ENCODE measurements at regions not wholly inside any gene's neighbourhood (a gene's known extent, or its start where the extent isn't known, plus 50 kb on each side); places are given as distances from the start of the nearest gene placed in this dataset.

DNA sequence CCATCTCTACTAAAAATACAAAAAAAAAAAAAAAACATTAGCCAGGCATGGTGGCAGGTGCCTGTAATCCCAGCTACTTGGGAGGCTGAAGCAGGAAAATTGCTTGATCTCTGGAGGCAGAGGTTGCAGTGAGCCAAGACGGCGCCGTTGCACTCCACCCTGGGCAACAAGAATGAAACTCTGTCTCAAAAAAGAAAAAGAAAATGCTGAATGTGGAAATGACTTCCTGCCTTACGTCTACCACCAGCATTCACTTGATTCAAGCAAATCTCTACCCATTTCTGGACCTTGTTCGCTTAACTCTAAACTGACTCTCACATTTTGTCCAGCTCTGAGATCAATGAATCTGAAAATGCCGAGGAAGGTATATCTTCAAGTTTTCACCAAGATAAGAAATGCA is 825.3 kb downstream of the TRIB2 start:
- no peak for DNase-seq

DNA sequence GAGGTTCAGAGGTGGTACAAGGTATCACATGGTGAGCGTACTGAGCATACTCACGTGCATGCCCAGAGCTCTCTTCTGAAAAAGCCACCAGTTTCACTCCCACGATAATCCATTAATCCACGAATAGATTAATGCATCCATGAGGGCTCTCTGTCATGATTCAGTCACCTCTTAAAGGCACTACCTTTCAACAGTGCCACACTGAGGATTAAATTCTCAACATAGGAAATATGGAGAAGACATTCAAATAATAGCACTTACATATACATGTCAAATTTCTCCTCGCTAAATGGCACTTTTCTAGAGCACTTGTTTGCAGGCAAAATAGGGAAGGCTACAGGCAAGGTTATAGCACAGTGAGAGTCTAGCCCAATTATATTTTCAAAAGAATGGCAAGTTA is 825.9 kb downstream of the TRIB2 start:
- no peak for DNase-seq

DNA sequence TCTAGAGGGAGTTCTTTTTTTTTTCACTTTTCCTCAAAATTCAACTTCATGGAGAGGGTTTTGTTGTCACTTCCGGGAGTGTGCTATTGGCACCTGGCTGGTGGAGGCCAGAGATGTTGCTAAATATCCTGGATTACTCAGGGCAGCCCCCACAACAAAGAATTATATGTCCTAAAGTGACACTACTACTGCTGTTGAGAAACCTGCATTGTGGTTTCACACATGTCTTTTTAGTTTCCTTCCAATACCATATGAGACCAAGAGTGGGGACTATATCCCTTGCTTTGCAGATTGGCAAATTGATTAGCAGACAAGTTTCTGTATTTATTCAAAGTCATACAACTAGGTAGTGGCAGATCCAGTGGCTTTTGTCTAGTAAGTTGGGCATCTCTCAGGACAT is 826.8 kb downstream of the TRIB2 start:
- no peak for DNase-seq

DNA sequence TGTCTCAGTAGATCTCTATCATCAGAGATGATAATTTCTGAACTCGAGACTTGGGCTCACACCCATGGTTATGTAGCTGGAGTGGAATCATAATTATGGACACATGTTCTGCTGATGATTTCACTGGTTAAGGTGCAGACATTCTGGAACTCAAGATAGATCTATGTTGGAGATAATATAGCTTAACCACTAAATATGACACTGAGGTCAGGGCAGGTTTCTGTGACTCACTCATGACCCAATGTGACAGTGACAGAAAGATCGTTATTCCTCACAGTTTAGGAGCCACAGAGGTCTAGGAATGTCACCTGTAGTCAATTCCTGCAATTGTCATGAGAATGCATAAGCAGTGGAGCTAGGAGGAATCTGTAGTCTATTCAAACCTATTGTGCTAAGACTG is 828.6 kb downstream of the TRIB2 start:
- no peak for DNase-seq

DNA sequence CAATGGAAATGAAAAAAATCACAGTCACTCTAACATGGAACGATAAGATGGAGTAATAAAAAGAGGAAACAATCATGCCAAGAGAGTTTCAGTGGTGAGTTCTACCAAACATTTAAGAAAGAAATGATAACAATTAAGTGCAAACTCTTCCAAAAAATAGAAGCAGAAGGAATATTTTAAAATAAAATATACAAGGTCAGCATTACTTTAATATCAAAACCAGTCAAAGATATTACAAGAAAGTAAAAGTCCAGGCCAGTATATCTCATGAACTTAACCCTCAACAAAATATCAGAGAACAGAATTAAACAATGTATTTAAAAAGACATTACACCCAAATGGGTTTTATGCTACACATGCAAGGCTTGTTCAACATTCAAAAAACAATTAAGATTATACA is 829.4 kb downstream of the TRIB2 start:
- DNase-seq = no peak

DNA sequence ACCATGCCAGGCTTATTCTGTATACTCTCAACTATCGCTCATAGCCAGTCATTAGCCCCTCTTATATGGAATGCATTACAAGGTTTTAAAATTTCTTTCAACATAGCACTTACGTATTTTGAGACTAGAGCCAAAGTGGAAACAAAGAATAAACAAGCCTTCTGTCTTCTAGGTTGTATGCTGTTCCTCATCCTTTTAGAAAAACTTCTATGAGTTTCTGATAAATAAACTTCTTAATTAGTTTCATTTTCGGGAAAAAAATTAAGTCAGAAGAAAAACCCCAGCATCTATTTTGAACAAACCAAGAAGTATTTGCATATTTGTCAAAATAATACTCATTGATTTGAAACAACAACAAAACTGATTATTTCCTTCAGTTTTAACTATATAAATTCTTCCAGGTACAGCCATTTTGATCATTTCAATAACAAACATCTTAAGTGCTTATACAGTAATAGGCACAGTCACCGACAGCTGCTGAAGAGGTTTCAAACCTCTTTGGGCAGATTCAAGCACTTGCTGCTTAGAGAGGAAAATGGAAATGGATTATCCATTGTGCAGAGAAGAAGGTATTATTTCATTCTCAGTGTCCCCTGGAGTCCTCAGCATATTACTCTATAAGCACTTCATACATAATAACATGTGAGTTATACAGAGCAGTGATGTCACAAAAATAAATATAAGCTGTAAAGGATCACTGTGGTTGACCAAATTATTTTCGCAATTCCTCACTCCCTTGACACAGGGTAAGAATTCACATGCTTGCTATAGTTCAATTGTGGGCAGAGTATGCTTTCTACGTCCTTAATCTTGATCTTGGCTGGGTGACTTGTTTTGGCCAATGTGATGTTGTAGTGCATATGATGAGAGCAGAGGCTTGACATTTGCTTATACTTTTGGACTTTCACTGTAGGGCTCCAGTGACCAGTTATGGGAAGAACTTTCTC is 833.8 kb downstream of the TRIB2 start:
- no peak for DNase-seq

DNA sequence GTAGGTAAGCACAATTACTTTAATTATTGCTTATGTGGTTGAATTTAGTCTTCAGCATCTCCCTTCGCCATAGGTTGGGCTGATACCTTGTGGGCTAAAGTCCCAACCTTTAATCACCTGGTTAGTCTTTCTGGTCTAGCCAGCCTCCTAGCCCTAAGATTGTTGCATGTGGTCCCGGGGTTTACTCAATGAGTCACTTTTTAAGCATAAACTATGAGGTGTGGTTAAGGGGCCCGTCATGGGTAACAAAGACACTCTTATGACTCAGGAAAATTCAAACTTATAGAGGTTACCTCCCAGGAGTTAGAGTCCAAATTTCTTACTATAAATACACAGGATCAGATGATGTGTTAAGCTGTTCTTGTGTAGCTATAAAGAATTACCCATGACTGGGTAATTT is 841.6 kb downstream of the TRIB2 start:
- no peak for DNase-seq

DNA sequence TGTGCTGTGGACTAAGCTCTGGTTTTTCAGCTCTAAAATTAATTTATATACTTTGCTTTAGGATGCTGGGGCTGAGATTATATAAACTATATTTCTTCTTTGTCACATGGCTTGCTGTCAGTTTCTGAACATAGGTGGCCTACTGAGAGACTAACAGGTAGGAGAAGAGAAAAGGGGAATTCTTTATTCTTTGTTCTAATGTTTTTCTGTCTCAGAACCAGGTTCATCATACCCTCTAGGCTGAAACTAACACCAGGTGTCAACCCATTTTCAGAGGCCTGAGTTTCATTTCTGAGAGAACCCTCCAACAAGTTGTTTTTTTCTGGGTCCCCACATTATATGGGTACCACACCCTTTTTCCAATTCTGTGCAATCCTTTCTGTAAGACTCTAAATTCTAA is 843.6 kb downstream of the TRIB2 start:
- no peak for DNase-seq

DNA sequence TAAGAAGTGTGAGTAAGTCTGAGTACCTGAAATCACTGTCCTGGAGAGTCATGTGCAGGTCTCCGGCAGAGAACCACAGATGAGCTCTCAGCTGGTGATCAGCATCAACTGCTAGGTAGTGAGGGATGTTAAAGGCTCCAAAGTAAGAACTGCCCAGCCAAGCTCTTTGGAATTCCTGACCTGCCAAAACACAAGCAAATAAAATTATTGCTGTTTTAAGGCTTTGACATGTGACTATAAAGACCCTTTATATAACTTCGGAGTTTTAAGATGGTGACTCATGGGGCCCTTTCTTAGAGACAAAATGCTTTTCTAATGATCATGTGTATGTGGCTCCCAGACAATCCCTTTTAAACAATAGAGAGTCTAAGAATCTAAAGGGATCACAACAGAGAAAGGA is 855.7 kb downstream of the TRIB2 start:
- no peak for DNase-seq

DNA sequence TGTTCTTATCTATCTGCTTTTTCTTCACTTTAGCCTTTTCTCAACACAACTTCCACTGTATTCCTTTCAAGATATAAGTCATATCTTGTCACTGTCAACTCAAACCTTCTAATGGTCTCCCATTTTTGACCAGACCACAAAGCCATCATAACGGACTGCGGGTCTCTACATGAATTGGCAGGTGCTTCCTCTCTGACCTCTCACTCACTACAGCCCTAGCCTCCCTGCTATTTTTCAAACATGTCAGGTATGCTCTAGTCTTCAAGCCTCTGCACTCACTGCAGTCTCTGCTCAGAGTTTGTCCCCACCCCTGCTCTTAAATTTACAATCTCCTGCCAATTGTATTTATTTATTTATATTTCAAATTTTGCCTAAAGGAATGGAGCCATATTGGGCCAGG is 858.1 kb downstream of the TRIB2 start:
- no peak for DNase-seq

DNA sequence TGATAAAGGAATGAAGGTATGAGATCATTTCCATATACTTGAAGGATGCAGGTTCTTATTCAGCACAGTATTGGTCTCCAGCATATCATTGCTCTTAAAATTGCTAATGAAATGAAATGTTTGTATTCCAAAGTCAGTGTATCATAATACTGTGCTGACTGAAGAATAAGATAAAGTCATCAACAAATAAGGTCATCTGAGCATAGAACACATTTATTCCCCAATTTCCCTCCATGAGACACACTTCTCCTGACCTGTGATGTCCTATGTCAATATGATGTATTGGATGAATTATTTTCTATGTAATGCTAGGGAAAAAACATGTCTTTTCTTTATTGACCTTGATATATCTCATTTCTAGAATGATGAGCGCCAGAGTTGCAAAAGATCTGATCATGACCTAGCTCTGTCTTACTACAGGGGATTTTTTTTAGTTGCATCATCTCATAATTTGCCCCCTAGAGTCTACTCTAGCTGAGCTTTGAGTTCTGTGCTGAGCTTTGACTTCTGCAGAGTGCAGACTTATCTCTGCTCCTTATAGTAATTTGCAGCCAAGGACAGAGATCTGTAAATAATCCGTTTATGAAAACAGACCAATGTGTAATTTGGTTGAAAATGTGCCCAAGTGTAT is 859.8 kb downstream of the TRIB2 start:
- DNase-seq = no peak

DNA sequence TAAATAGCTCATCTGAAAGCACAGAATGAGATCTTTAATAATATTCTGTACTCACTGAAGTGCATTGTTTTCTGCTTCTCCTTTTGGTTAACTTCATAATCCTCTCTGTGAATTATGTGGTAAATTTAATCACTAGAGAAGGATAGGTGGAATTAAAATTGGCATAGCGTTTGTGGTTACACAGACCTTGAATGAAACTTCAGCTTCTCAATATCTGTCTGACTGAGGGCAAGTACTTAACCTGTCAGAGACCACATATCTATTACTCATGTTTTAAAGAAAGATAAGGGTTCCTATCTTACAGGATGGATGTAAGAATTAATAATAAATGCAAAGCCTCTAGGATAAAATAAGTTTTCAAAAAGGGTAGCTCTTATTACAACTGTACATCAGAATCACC is 861.8 kb downstream of the TRIB2 start:
- DNase-seq = no peak

DNA sequence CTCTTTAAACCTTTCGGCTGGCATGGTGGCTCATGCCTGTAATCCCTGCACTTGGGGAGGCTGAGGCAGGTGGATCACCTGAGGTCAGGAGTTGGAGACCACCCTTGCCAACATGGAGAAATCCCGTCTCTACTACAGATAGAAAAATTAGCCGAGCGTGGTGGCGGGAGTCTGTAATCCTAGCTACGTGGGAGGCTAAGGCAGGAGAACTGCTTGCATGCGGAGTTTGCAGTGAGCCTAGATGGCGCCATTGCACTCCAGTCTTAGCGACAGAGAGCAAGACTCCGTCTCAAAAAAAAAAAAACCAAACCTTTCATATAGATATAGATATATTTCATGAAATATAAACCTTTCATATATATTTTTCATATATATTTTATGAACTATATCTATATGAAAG is 864.7 kb downstream of the TRIB2 start:
- DNase-seq = no peak

DNA sequence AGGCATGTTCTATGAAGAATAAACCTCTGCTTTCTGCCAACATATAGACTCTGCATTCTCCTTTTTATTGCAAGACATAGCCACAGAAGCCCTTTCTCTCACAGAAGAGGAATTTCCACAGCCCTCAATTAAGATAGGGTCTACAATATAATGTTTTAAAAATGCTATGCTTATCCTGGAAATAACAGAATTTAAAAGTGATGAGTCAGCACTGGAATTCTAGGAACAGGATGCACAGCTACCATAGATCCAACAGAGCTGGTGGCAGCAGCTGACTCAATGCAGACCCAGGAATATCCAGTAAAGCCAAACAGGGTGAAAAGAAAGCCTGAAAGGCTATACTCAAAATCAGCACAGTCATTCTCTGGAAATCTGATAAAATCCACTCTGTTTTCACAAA is 866.9 kb downstream of the TRIB2 start:
- no peak for DNase-seq

DNA sequence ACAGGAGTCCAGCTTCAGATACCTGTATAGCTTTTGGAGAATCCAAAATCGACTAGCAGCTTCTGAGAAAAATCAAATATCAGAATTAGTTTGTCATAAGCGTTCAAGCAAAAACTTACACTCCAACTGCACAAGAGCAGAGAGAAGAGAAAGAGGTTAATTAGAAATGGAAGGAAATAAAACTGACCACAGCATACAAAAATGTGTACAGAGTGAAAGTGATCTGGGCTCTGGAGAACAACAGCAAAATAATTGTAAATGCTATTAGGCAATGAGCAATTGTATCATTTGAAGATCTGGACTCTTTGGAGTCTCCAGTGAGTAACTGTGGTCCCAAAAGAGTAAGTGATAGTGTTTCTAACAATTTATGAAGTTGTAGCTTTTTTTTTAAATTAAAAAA is 867.3 kb downstream of the TRIB2 start:
- DNase-seq = no peak

DNA sequence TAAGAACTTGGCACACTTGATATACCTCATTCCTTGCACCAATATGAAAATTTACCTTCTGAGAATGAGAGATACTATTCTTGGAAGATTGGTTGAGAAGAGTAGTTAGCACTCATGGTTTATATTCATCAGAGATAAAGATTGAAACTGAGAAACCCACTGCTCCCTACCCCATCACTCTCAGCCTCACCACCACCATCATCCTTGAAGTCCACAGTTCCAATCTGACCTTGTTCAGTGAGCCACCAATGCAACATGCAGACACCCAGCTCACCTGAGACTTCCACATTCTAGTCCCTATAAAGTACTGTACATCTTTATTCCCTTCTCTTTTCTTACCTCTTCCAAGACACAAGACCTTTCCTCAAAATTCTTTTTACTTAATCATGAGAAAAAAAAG is 869.0 kb downstream of the TRIB2 start:
- no peak for DNase-seq

DNA sequence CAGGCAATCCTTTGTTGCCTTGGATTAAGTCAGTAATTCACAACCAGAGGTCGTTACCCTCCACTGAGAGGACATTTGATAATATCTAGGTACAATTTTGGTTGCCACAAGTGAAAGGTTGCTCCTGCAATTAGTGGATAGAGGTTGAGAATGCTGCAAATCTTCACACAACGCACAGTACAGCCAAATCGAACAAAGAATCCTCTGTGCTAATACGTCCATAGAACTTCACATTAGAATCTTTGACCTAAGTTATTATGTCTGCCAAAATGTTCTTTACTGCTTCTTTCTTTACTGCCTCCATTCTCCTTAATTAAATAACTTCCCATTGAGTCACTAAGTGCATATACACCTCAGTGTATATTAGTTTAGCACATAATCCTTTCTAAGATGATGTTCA is 879.5 kb downstream of the TRIB2 start:
- no peak for DNase-seq

DNA sequence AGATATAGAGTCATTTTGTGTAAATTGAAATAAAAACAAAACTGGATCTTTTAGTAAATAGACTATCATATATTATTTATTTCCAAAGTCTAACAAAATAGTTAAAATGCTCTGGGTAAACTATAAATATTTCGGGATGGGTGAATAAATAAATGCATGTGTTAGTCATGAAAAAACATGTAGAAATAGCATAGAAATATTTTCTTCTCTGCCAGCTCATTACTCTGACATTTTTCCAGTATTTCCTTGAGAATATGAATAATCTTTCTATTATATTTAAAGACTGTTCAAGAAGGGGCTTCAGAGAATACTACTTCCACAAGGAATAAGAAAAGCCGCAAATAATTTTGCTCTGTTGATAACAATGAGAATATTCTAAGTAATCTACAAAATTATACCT is 880.4 kb downstream of the TRIB2 start:
- DNase-seq = no peak

DNA sequence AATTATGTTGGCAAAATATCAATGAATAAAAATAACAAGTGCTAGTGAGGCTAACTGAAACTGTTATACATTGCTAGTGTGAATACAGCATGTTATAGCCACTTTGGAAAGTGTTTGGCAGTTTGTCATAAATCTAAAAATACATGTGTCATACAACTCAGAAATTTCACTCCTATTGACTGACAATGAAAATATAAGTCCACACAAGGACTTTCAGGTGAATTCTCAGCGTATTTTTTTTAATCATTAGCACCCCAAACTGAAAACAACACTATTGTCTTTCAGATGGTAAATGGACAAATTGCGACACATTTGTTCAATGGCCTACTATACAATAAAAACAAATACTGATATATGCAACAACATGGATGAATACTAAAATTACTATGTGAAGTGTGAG is 884.8 kb downstream of the TRIB2 start:
- no peak for DNase-seq

DNA sequence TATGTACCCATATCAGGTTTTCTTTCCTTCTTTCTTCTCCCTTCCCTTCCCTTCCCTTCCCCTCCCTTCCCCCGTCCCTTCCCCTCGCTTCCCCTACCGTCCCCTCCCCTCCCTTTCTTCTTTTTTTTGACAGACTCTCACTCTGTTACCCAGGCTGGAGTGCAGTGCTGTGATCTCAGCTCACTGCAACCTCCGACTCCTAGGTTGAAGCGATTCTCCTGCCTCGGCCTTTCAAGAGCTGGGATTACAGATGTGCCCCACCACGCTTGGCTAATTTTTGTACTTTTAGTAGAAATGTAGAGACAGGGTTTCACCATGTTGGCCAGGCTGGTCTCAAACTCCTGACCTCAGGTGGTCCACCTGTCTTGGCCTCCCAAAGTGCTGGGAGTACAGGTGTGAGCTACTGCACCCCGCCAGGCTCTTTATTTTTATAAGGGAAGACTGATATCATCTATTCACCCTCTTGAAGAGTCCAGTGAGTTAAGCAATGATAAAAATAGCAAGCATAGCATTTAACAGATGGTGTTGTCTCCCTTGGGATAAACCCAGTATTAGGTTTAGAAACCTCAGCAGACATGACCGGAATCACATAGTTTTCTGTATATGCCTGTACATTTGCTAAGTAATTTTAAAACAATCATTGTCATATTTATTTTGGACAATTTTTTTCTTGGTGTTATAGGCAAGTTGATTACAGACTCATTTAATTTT is 888.4 kb downstream of the TRIB2 start:
- DNase-seq = no peak

DNA sequence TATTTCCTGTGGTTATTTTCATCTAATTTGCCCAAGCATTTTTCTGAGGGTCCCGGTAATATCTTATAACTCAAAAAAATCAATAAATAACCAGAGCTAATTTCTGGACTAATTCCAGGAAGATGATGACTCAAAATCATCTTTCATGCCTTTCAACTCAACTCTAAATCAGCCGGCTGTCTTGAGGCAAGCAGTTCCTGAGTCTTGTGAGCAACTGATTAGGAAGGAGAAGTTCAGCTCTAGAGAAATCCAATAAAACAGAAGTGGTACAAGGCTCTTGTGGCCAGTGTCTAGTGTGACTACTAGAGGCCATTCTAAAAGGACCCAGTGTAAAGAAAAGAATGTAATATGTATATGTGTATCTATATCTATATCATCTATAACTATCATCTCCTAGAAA is 890.4 kb downstream of the TRIB2 start:
- no peak for DNase-seq

DNA sequence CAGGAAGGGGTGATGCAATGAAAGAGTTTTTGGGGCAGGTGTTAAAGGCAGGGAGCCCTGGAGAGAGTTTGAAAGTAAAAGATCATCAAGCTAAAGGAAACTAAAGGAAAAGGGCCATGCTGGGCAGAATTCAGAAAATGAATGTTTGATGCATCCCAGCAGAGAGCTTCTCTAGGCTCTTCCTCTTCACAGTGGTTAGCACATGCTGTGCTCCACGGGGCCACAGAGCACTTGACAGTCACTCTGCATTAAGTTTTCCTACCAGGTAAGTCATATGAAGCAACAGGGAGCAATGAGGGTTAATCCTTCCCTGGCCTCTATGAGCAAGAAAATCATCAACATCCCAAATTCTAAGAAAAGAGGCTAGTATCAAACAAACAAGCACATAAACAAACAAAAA is 895.2 kb downstream of the TRIB2 start:
- DNase-seq = no peak

DNA sequence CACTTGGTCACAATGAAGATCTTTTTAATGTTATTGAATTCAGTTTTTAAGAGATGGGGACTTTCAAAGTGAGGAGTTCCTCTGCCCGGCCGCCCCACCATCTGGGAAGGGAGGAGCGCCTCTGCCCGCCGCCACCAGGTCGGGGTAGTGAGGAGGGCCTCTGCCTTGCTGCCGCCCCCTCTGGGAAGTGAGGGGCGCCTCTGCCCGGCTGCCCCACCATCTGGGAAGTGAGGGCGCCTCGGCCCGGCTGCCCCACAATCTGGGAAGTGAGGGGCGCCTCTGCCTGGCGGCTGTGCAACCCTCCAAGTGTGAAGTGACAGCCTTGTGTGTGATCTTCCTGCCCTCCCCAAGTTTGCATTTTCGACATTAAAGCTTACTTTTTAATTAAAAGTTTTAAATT is 899.3 kb downstream of the TRIB2 start:
- DNase-seq = no peak

DNA sequence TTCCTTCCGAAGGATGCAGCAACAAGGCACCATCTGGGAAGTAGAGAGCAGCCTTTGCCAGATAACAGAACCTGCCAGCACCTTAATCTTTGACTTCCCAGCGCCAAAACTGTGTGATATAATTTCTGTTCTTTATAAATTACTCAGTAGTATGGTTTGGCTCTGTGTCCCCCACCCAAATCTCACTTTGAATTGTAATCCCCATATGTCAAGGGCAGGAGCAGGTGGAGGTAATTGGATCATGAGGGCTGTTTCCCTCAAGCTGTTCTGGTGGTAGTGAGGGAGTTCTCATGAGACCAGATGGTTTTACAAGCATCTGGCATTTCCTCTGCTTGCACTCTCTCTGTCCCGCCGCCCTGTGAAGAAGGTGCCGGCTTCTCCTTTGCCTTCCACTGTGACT is 899.9 kb downstream of the TRIB2 start:
- no peak for DNase-seq
